PC-3 (cell line): ENCODE measurements at regions not wholly inside any gene's neighbourhood (a gene's known extent, or its start where the extent isn't known, plus 50 kb on each side); places are given as distances from the start of the nearest gene placed in this dataset.
"Not testable (repeated sequence)": the region's sequence is repeated elsewhere in the genome, so short reads cannot be mapped to it uniquely, and the experiment has no call there.

ENCODE experiments used
- ATAC-seq: fragments of 200-7000 bp; cut with Tn5 transposase; 2 replicates; pipeline ENCODE4 v1.9.1; 2020; ENCODE audit warnings: mild to moderate bottlenecking, moderate library complexity
- BruUV-seq: library from RNA; stranded (reverse); fragments of 400-500 nt; replicated peaks from 2 replicates; lab custom pipeline; 2021; lab: Mats Ljungman, UMichigan
- CTCF ChIA-PET: fragments of 300-600 bp; sonication (Branson Sonifier 250); formaldehyde crosslinking; loops from one replicate; lab custom pipeline; 2022; ENCODE audit warnings: antibody characterized with exemption; lab: Charles Lee
- POLR2A ChIA-PET: fragments of 300-600 bp; sonication (Branson Sonifier 250); formaldehyde crosslinking; loops from one replicate; lab custom pipeline; 2022; ENCODE audit warnings: antibody characterized with exemption; ENCODE audit not compliant: unreplicated experiment; lab: Charles Lee
- DNase-seq: peaks from one replicate; pipeline ENCODE4 v3.0.0-alpha.2; 2015
- H2AFZ ChIP-seq: fragments of 300-600 bp; sonication (generic); 2 replicates; pipeline ENCODE4 v1.6.0; 2016; ENCODE audit warnings: antibody characterized with exemption, low read length
- H3F3A ChIP-seq: fragments of 300-600 bp; sonication (generic); one replicate; pipeline ENCODE4 v1.6.0; 2017; ENCODE audit warnings: antibody characterized with exemption, low read length, control low read depth, mild to moderate bottlenecking; ENCODE audit not compliant: unreplicated experiment
- H3K27ac ChIP-seq: fragments of 300-600 bp; sonication (generic); 2 replicates; pipeline ENCODE4 v1.5.1; 2016; ENCODE audit warnings: mild to moderate bottlenecking, low read length
- H3K27me3 ChIP-seq: fragments of 300-600 bp; sonication (generic); 2 replicates; pipeline ENCODE4 v1.6.1; 2016; ENCODE audit warnings: low read length, mixed read lengths
- H3K36me3 ChIP-seq: fragments of 300-600 bp; sonication (generic); 2 replicates; pipeline ENCODE4 v1.6.1; 2016; ENCODE audit warnings: low read depth, mixed run types, low read length, mixed read lengths
- H3K4me1 ChIP-seq: fragments of 300-600 bp; sonication (generic); 2 replicates; pipeline ENCODE4 v1.5.1; 2016; ENCODE audit warnings: low read length; ENCODE audit not compliant: insufficient read depth
- H3K4me2 ChIP-seq: fragments of 300-600 bp; sonication (generic); 2 replicates; pipeline ENCODE4 v1.6.0; 2016; ENCODE audit warnings: low read length
- H3K4me3 ChIP-seq: fragments of 300-600 bp; sonication (generic); 2 replicates; pipeline ENCODE4 v1.5.1; 2016; ENCODE audit warnings: mild to moderate bottlenecking, low read length, mixed read lengths
- H3K79me2 ChIP-seq: fragments of 300-600 bp; sonication (generic); 2 replicates; pipeline ENCODE4 v1.6.1; 2017; ENCODE audit warnings: low read length, mixed read lengths
- H3K9ac ChIP-seq: fragments of 300-600 bp; sonication (generic); 2 replicates; pipeline ENCODE4 v1.6.0; 2016; ENCODE audit warnings: mild to moderate bottlenecking, low read length
- H3K9me2 ChIP-seq: fragments of 300-600 bp; sonication (generic); replicated peaks from 2 replicates; pipeline ENCODE4 v1.6.1; 2016; ENCODE audit warnings: mixed run types, low read length, mixed read lengths
- H3K9me3 ChIP-seq: fragments of 300-600 bp; sonication (generic); 2 replicates; pipeline ENCODE4 v1.6.1; 2016; ENCODE audit warnings: low read length, mixed read lengths
- H4K20me1 ChIP-seq: fragments of 300-600 bp; sonication (generic); 2 replicates; pipeline ENCODE4 v1.6.1; 2016; ENCODE audit warnings: low read length, mixed read lengths
- EZH2 ChIP-seq: fragments of 300-600 bp; sonication (generic); IDR thresholded peaks from one replicate; pipeline ENCODE4 v1.6.1; 2017; ENCODE audit warnings: antibody characterized with exemption, mild to moderate bottlenecking, low read length; ENCODE audit not compliant: unreplicated experiment
- EZH2phosphoT487 ChIP-seq: fragments of 300-600 bp; sonication (generic); IDR thresholded peaks from 2 replicates; pipeline ENCODE4 v1.6.1; 2018; ENCODE audit warnings: mild to moderate bottlenecking, antibody characterized with exemption, low read length, borderline replicate concordance
- intact Hi-C: fragments of 100-400 bp; cut with micrococcal nuclease; formaldehyde crosslinking; loops from 2 replicates; pipeline ENCODE4 v1.9.0; 2023
- TF ChIP-seq, protein P1 (sequence below): fragments of 300-600 bp; sonication (generic); conservative IDR thresholded peaks from 2 replicates; pipeline ENCODE4 v1.5.1; 2017; ENCODE audit warnings: antibody characterized with exemption, low read depth, mild to moderate bottlenecking, low read length

DNA sequence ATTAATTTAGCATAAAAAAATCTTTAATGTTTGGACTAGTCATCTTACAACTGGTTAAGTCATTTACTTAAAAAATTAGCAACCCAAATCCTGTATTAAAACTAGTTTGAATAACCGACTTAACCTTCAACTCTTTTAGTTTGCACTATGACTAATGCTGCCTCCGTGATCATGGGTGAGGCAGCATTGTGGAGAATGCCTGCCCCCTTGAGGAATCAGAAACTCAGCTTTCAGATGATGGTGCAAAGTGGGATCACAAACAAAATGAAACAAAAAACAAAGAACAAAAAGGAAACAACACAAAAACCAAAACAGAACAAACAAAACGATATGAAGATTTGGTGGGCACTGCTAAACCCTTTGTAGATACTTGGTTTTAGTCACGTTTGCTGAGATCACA, 127.0 kb upstream of the PALM2AKAP2 start:
- 0 out of 2 replicates have a peak overlapping the region, but pooled peaks have one; percentile 2 for H3K4me3 ChIP-seq
- no peaks in the 10 kb centered on the region for H3K79me2 ChIP-seq
- H3K36me3 ChIP-seq: no peaks in the 10 kb centered on the region
- intact Hi-C loops: loop anchor here (1.0 to 2.0 kb wide), 3 partner anchors 78 to 165 kb away; no protein-coding TSS in a partner anchor
- ChIA-PET POLR2A (no interaction called here), CTCF (interaction anchor here (0.6 kb wide), 1 partner anchor 391 kb away, joined by 12 read pairs; no protein-coding TSS in a partner anchor)
- H4K20me1 ChIP-seq: no peaks in the 10 kb centered on the region
- peaks cover 20% of the 10 kb centered on the region for H3K4me1 ChIP-seq
- H3K27me3 ChIP-seq: no peaks in the 10 kb centered on the region
- peak overlapping the region; percentile 53 for H2AFZ ChIP-seq
- DNase-seq (peak; percentile 76), ATAC-seq (peak; percentile 82)
- peak overlapping the region; percentile 63 for H3K27ac ChIP-seq
- H3K9me3 ChIP-seq: no peaks in the 10 kb centered on the region
- H3F3A ChIP-seq: no peaks in the 10 kb centered on the region
- TF ChIP-seq EZH2 (no peak), EZH2phosphoT487 (no peak)
- TF ChIP-seq, protein P1, sequence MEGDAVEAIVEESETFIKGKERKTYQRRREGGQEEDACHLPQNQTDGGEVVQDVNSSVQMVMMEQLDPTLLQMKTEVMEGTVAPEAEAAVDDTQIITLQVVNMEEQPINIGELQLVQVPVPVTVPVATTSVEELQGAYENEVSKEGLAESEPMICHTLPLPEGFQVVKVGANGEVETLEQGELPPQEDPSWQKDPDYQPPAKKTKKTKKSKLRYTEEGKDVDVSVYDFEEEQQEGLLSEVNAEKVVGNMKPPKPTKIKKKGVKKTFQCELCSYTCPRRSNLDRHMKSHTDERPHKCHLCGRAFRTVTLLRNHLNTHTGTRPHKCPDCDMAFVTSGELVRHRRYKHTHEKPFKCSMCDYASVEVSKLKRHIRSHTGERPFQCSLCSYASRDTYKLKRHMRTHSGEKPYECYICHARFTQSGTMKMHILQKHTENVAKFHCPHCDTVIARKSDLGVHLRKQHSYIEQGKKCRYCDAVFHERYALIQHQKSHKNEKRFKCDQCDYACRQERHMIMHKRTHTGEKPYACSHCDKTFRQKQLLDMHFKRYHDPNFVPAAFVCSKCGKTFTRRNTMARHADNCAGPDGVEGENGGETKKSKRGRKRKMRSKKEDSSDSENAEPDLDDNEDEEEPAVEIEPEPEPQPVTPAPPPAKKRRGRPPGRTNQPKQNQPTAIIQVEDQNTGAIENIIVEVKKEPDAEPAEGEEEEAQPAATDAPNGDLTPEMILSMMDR: peak; percentile 82
- peak overlapping the region; percentile 16; the same call in 1 of the 2 replicates for H3K9ac ChIP-seq
- H3K9me2 ChIP-seq: no peaks in the 10 kb centered on the region
- no TSS peak for BruUV-seq
- H3K4me2 ChIP-seq: peak overlapping the region; percentile 64

DNA sequence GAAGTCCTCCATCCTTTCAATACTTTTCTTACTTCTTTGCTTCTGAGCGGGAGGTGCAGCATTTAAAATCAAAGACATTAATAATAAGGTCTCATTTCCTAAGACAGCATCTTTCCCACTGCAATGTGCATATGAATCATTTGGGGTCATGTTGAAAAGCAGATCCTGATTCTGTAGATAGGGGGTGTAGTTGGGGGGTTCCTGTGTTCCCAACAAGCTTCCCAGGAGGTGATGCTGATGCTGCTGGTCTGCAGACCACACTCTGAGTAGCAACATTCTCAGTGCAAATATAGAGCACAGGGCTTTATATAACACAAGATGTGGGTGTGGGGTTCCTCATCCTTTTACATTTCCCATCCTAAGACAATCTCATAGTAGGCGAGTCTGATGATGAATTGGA, 126.5 kb upstream of the PALM2AKAP2 start:
- Histone ChIP-seq H3K79me2 (no peaks in the 10 kb centered on the region), H3K9me2 (no peaks in the 10 kb centered on the region), H3K4me1 (peaks cover 20% of the 10 kb centered on the region), H3K4me3 (0 out of 2 replicates have a peak overlapping the region, but pooled peaks have one; percentile 2), H3K27ac (no peak overlapping the region), H3K9me3 (no peaks in the 10 kb centered on the region), H3K27me3 (no peaks in the 10 kb centered on the region), H4K20me1 (no peaks in the 10 kb centered on the region), H3K36me3 (no peaks in the 10 kb centered on the region), H3F3A (no peaks in the 10 kb centered on the region), H3K4me2 (peak overlapping the region; percentile 64), H3K9ac (no peak overlapping the region), H2AFZ (peak overlapping the region; percentile 53)
- DNase-seq: no peak
- ChIA-PET CTCF (interaction anchor here (0.6 kb wide), 1 partner anchor 390 kb away, joined by 12 read pairs; no protein-coding TSS in a partner anchor), POLR2A (no interaction called here)
- ATAC-seq: no peak
- BruUV-seq: no TSS peak
- intact Hi-C loops: loop anchor here (1.0 to 2.0 kb wide), 3 partner anchors 77 to 165 kb away; no protein-coding TSS in a partner anchor
- TF ChIP-seq EZH2: no peak
- TF ChIP-seq EZH2phosphoT487: no peak
- TF ChIP-seq, protein P1: no peak

DNA sequence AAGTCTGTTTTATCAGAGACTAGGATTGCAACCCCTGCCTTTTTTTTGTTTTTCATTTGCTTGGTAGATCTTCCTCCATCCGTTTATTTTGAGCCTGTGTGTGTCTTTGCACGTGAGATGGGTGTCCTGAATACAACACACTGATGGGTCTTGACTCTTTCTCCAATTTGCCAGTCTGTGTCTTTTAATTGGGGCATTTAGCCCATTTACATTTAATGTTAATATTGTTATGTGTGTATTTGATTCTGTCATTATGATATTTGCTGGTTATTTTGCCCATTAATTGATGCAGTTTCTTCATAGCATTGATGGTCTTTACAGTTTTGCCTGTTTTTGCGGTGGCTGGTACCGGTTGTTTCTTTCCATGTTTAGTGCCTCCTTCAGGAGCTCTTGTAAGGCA, 116.0 kb upstream of the PALM2AKAP2 start:
- DNase-seq, intact Hi-C loops, POLR2A ChIA-PET, H3K36me3 ChIP-seq, H3K9me3 ChIP-seq, H3F3A ChIP-seq, H4K20me1 ChIP-seq, H2AFZ ChIP-seq, H3K27ac ChIP-seq, ATAC-seq, BruUV-seq, H3K4me2 ChIP-seq, H3K4me3 ChIP-seq, H3K27me3 ChIP-seq, CTCF ChIA-PET, H3K9me2 ChIP-seq, H3K4me1 ChIP-seq, H3K9ac ChIP-seq, H3K79me2 ChIP-seq: not testable (repeated sequence)

DNA sequence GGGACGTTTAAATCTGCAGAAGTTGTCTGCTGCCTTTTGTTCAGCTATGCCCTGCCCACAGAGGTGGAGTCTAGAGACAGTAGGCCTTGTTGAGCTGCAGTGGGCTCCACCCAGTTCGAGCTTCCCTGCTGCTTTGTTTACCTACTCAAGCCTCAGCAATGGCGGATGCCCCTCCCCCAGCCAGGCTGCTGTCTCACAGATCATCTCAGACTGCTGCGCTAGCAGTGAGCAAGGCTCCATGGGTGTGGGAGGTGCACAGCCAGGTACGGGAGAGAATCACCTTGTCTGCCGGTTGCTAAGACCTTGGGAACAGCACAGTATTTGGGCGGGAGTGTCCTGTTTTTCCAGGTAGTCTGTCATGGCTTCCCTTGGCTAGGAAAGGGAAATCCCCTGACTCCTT, 114.3 kb upstream of the PALM2AKAP2 start:
- H3K36me3 ChIP-seq, H3K4me2 ChIP-seq, ATAC-seq, H3K9ac ChIP-seq, POLR2A ChIA-PET, H2AFZ ChIP-seq, H3K4me3 ChIP-seq, H3K9me2 ChIP-seq, intact Hi-C loops, BruUV-seq, H3K9me3 ChIP-seq, H3K4me1 ChIP-seq, H3K27me3 ChIP-seq, H4K20me1 ChIP-seq, H3K79me2 ChIP-seq, CTCF ChIA-PET, H3F3A ChIP-seq, H3K27ac ChIP-seq, DNase-seq: not testable (repeated sequence)
